Ovary (tissue), 3 donors: ENCODE measurements at regions not wholly inside any gene's neighbourhood (a gene's known extent, or its start where the extent isn't known, plus 50 kb on each side); places are given as distances from the start of the nearest gene placed in this dataset.

Source experiments
- CTCF ChIP-seq, 3 donors: fragments of 450-650 bp in 2 of 3; fragments of 200-600 bp in 1 of 3; IDR thresholded peaks; one replicate each; pipeline versions ENCODE4 v1.5.1 to v1.8.0; 2016 to 2022; ENCODE audit warnings: antibody characterized with exemption in 3 of 3, mild to moderate bottlenecking in 1 of 3
- POLR2A ChIP-seq: fragments of 450-650 bp; IDR thresholded peaks from one replicate; pipeline ENCODE4 v1.6.1; 2017; ENCODE audit warnings: antibody characterized with exemption, mild to moderate bottlenecking, moderate library complexity
- donor health status: DM: no; HTN: no; CAD: no.

DNA sequence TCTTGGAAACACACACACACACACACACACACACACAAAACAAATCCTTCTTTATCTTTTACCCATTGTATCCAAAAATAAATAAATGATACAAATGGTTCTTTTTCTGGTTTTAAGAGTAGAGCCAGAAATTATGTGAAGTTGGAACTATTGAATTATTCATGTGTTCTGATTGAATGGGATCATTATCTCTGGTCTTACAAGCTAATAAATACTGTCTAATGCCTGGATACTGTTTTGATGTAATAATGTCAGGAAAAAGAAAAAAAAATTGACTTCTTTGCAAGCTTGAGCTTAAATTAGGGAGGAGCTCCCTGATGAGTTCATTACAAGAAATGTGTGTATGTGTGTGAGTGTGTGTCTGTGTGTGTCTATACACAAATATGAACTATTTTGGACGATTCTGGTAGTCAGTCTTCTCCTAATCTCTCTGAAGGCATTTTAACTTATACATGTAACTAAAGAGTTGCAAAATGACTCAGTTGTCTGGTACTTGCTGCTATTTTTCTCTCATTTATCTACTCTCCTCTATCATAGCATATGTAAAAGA, 507.2 kb upstream of the AGTR1 start:
- no peak for TF ChIP-seq CTCF (IDR thresholded peaks at IDR 0.05)
- TF ChIP-seq POLR2A, result no peak
